HepG2 (cell line): ENCODE measurements at regions not wholly inside any gene's neighbourhood (a gene's known extent, or its start where the extent isn't known, plus 50 kb on each side); places are given as distances from the start of the nearest gene placed in this dataset.

Experiments used
- ATAC-seq: fragments of 200-7000 bp; cut with Tn5 transposase; 3 replicates; pipeline ENCODE4 v1.9.1; 2020; ENCODE audit warnings: mild to moderate bottlenecking, moderate library complexity
- BruUV-seq: library from RNA; stranded (reverse); fragments of 400-500 nt; replicated peaks from 2 replicates; lab custom pipeline; 2021; lab: Mats Ljungman, UMichigan
- CTCF ChIA-PET: fragments of 300-600 bp; formaldehyde crosslinking; extraction: SDS; loops from one replicate; lab custom pipeline; 2021; ENCODE audit warnings: low total read pairs, inconsistent platforms, low intra/inter-chr PET ratio; lab: Yijun Ruan, JAX
- POLR2A ChIA-PET: fragments of 350-600 bp; sonication (Branson Sonifier 250); formaldehyde crosslinking; loops from one replicate; lab custom pipeline; 2020; ENCODE audit warnings: antibody characterized with exemption, inconsistent platforms; lab: Yijun Ruan, JAX
- DNase-seq: peaks from one replicate; pipeline ENCODE4 v3.0.0-alpha.2; 2015; ENCODE audit warnings: low spot score
- FAIRE-seq: peaks from 3 replicates; lab custom pipeline; 2011; peaks lifted over from hg19 to GRCh38; lab: Jason Lieb, UNC
- H2AFZ ChIP-seq: one replicate; pipeline ENCODE4 v1.6.1; 2011; ENCODE audit warnings: low read length, inconsistent platforms
- H3K27ac ChIP-seq: fragments of 300-600 bp; 3 replicates; pipeline ENCODE4 v1.8.0; 2011; ENCODE audit warnings: mixed run types, mild to moderate bottlenecking, mixed read lengths, low read length, inconsistent platforms; ENCODE audit not compliant: insufficient read depth; ENCODE audit errors: extremely low read length
- H3K27me3 ChIP-seq, 2 experiments: fragments of 200-600 bp in 1 of 2; 2 replicates in 1 of 2; 3 replicates in 1 of 2; pipeline versions ENCODE4 v1.6.0 to v1.8.0; 2011; ENCODE audit warnings: low read length in 2 of 2, mild to moderate bottlenecking in 2 of 2, moderate library complexity in 2 of 2, inconsistent platforms in 1 of 2; ENCODE audit not compliant: insufficient read depth in 2 of 2, control insufficient read depth in 1 of 2
- H3K36me3 ChIP-seq, 2 experiments: fragments of 200-600 bp in 1 of 2; replicated peaks in 1 of 2; 2 replicates in 1 of 2; 3 replicates in 1 of 2; pipeline versions ENCODE4 v1.5.1 to v1.8.0; 2011; ENCODE audit warnings: low read length in 2 of 2, inconsistent platforms in 1 of 2; ENCODE audit not compliant: insufficient read depth in 2 of 2, control insufficient read depth in 1 of 2
- H3K4me1 ChIP-seq: 2 replicates; pipeline ENCODE4 v1.5.1; 2012; ENCODE audit warnings: low read length, inconsistent platforms; ENCODE audit not compliant: insufficient read depth
- H3K4me2 ChIP-seq: 2 replicates; pipeline ENCODE4 v1.6.0; 2011; ENCODE audit warnings: low read depth, low read length, inconsistent platforms
- H3K4me3 ChIP-seq, 3 experiments: fragments of 200-600 bp in 1 of 3; sonication (generic), shearing (Covaris generic) in 1 of 3; replicated peaks in 1 of 3; 2 replicates each; pipeline ENCODE4 v1.5.1; 2011 to 2016; ENCODE audit warnings: low read length in 3 of 3, inconsistent platforms in 2 of 3, low read depth in 2 of 3, mild to moderate bottlenecking in 2 of 3, control low read depth in 1 of 3, mixed read lengths in 1 of 3; ENCODE audit not compliant: insufficient read depth in 1 of 3
- H3K79me2 ChIP-seq: one replicate; pipeline ENCODE4 v1.6.1; 2011; ENCODE audit warnings: low read length, inconsistent platforms; ENCODE audit not compliant: insufficient read depth
- H3K9ac ChIP-seq: 2 replicates; pipeline ENCODE4 v1.6.0; 2011; ENCODE audit warnings: mild to moderate bottlenecking, low read depth, low read length, inconsistent platforms; ENCODE audit not compliant: insufficient read depth
- H3K9me3 ChIP-seq: 2 replicates; pipeline ENCODE4 v1.5.1; 2012; ENCODE audit warnings: mild to moderate bottlenecking, low read length
- H4K20me1 ChIP-seq: 2 replicates; pipeline ENCODE4 v1.6.0; 2011; ENCODE audit warnings: inconsistent platforms, mild to moderate bottlenecking, low read length, moderate library complexity; ENCODE audit not compliant: insufficient read depth
- ARID2 ChIP-seq: sonication (generic); formaldehyde crosslinking; IDR thresholded peaks from 2 replicates; pipeline ENCODE4 v1.8.1; 2022; ENCODE audit warnings: mild to moderate bottlenecking, missing genetic modification reagents, borderline replicate concordance
- ASH2L ChIP-seq: fragments of 300-600, 200-600 bp; sonication (generic); IDR thresholded peaks from 2 replicates; pipeline ENCODE4 v1.7.0; 2017; ENCODE audit warnings: low read depth, mild to moderate bottlenecking, moderate library complexity, mixed read lengths, low read length; ENCODE audit not compliant: insufficient read length
- GATAD1 ChIP-seq: IDR thresholded peaks from 2 replicates; pipeline ENCODE4 v1.6.1; 2016; ENCODE audit warnings: missing genetic modification reagents, missing compliant biosample characterization
- NFYC ChIP-seq: IDR thresholded peaks from 2 replicates; pipeline ENCODE4 v1.6.1; 2016; ENCODE audit warnings: missing genetic modification reagents, missing compliant biosample characterization
- SRSF1 ChIP-seq: fragments of 200-400 bp; formaldehyde crosslinking; optimal IDR thresholded peaks from 2 replicates; pipeline ENCODE3; 2017; ENCODE audit warnings: mild to moderate bottlenecking, low read depth, low read length, moderate library complexity
- TBL1XR1 ChIP-seq: fragments of 150-350 bp; IDR thresholded peaks from 2 replicates; pipeline ENCODE4 v1.6.1; 2014; ENCODE audit warnings: borderline replicate concordance, low read length; ENCODE audit not compliant: partially characterized antibody
- TBX2 ChIP-seq: sonication (generic); formaldehyde crosslinking; IDR thresholded peaks from 2 replicates; pipeline ENCODE4 v1.5.0; 2020; ENCODE audit warnings: missing genetic modification reagents, mild to moderate bottlenecking, borderline replicate concordance
- ZFP82 ChIP-seq: sonication (generic); formaldehyde crosslinking; IDR thresholded peaks from 2 replicates; pipeline ENCODE4 v1.5.1; 2020; ENCODE audit warnings: mild to moderate bottlenecking, missing genetic modification reagents, borderline replicate concordance
- ZFP90 ChIP-seq: sonication (generic); formaldehyde crosslinking; IDR thresholded peaks from 2 replicates; pipeline ENCODE4 v1.8.0; 2022; ENCODE audit warnings: missing genetic modification reagents, mild to moderate bottlenecking, inconsistent platforms, borderline replicate concordance
- ZKSCAN1 ChIP-seq: fragments of 150-350 bp; IDR thresholded peaks from 2 replicates; pipeline ENCODE4 v1.6.1; 2014; ENCODE audit warnings: low read length
- ZNF232 ChIP-seq: sonication (generic); formaldehyde crosslinking; IDR thresholded peaks from 2 replicates; pipeline ENCODE4 v1.4.0; 2020; ENCODE audit warnings: missing genetic modification reagents, borderline replicate concordance
- ZNF616 ChIP-seq: sonication (generic); formaldehyde crosslinking; IDR thresholded peaks from 2 replicates; pipeline ENCODE4 v1.5.0; 2020; ENCODE audit warnings: low read depth, mild to moderate bottlenecking, missing genetic modification reagents
- ZNF790 ChIP-seq: sonication (generic); formaldehyde crosslinking; IDR thresholded peaks from 2 replicates; pipeline ENCODE4 v1.8.0; 2022; ENCODE audit warnings: missing genetic modification reagents, mild to moderate bottlenecking, borderline replicate concordance
- WGBS: methylation state at CpG from one replicate; pipeline ENCODE4 v1.1.6; 2017; ENCODE audit warnings: low lambda C conversion rate; 5-methylcytosine and 5-hydroxymethylcytosine counted together
- in situ Hi-C: cut with HindIII; loops from 2 replicates; pipeline ENCODE4 v1.10.0; 2017; ENCODE audit warnings: low pct_unique_long_range_greater_than_20kb; ENCODE audit not compliant: extremely low pct_ligation_motif_present
- intact Hi-C: fragments of 100-400 bp; cut with micrococcal nuclease; formaldehyde crosslinking; loops from one replicate; pipeline ENCODE4 v1.10.0; 2022; ENCODE audit not compliant: unreplicated experiment
- TF ChIP-seq, protein P1 (sequence below): fragments of 450-650 bp; IDR thresholded peaks from 2 replicates; pipeline ENCODE4 v1.6.1; 2016
- TF ChIP-seq, protein P2 (sequence below): sonication (generic); formaldehyde crosslinking; IDR thresholded peaks from 2 replicates; pipeline ENCODE4 v1.4.0; 2020; ENCODE audit warnings: missing genetic modification reagents, borderline replicate concordance
- TF ChIP-seq, protein P3 (sequence below): sonication (generic); formaldehyde crosslinking; IDR thresholded peaks from 2 replicates; pipeline ENCODE4 v1.8.1; 2023; ENCODE audit warnings: missing genetic modification reagents, mild to moderate bottlenecking, borderline replicate concordance
- TF ChIP-seq, protein P4 (sequence below): sonication (generic); formaldehyde crosslinking; IDR thresholded peaks from 2 replicates; pipeline ENCODE4 v1.5.0; 2020; ENCODE audit warnings: missing genetic modification reagents
- TF ChIP-seq, protein P5 (sequence below): sonication (generic); formaldehyde crosslinking; IDR thresholded peaks from 2 replicates; pipeline ENCODE4 v1.4.0; 2020; ENCODE audit warnings: missing genetic modification reagents

DNA sequence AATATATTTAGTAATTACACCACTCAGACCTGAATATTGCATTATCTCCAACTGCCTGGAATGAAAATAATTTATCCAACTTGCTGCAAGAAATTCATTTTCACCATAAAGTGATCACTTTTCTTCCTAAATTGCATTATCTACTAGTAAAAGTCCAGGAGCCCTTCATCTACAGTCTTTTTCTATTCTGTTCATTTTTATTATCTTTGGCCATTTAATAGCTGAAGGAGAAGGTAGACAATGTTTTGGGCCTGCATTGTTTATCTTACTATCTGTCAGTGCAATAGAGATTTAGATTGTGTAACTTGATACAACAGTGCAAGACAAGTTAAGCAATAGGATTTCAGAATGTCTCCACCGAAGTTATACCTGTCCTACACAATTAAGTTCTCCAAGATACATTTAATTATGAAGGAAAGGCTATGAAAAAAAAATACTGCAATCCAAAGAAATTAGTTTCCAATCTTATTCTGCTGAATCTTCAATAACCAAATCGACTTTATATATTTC lies 1339.7 kb upstream of the CDH6 start:
- DNase-seq: no peak
- in situ Hi-C loops: no loop called here
- Histone ChIP-seq H3K9me3 (peaks cover 6% of the 10 kb centered on the region; the same call in 1 of the 2 replicates), H3K4me1 (no peaks in the 10 kb centered on the region), H3K4me3 (no peak overlapping the region), H3K4me2 (no peak overlapping the region), H2AFZ (no peak overlapping the region), H3K79me2 (no peaks in the 10 kb centered on the region), H3K36me3 (no peaks in the 10 kb centered on the region), H4K20me1 (no peaks in the 10 kb centered on the region), H3K27ac (no peak overlapping the region), H3K27me3 (no peaks in the 10 kb centered on the region), H3K9ac (no peak overlapping the region)
- no TSS peak for BruUV-seq
- CTCF ChIA-PET: no interaction called here
- ATAC-seq: no peak
- TF ChIP-seq ARID2 (CRISPR knock-in tag) (no peak), ASH2L (no peak), NFYC (CRISPR knock-in tag) (no peak), GATAD1 (no peak), ZNF232 (CRISPR knock-in tag) (no peak), ZNF790 (CRISPR knock-in tag) (no peak), ZNF616 (CRISPR knock-in tag) (no peak), SRSF1 (no peak), TBL1XR1 (no peak), ZFP90 (CRISPR knock-in tag) (no peak), ZKSCAN1 (no peak), ZFP82 (CRISPR knock-in tag) (no peak), TBX2 (CRISPR knock-in tag) (no peak)
- TF ChIP-seq, protein P1, sequence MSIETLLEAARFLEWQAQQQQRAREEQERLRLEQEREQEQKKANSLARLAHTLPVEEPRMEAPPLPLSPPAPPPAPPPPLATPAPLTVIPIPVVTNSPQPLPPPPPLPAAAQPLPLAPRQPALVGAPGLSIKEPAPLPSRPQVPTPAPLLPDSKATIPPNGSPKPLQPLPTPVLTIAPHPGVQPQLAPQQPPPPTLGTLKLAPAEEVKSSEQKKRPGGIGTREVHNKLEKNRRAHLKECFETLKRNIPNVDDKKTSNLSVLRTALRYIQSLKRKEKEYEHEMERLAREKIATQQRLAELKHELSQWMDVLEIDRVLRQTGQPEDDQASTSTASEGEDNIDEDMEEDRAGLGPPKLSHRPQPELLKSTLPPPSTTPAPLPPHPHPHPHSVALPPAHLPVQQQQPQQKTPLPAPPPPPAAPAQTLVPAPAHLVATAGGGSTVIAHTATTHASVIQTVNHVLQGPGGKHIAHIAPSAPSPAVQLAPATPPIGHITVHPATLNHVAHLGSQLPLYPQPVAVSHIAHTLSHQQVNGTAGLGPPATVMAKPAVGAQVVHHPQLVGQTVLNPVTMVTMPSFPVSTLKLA: no peak
- TF ChIP-seq, protein P2, sequence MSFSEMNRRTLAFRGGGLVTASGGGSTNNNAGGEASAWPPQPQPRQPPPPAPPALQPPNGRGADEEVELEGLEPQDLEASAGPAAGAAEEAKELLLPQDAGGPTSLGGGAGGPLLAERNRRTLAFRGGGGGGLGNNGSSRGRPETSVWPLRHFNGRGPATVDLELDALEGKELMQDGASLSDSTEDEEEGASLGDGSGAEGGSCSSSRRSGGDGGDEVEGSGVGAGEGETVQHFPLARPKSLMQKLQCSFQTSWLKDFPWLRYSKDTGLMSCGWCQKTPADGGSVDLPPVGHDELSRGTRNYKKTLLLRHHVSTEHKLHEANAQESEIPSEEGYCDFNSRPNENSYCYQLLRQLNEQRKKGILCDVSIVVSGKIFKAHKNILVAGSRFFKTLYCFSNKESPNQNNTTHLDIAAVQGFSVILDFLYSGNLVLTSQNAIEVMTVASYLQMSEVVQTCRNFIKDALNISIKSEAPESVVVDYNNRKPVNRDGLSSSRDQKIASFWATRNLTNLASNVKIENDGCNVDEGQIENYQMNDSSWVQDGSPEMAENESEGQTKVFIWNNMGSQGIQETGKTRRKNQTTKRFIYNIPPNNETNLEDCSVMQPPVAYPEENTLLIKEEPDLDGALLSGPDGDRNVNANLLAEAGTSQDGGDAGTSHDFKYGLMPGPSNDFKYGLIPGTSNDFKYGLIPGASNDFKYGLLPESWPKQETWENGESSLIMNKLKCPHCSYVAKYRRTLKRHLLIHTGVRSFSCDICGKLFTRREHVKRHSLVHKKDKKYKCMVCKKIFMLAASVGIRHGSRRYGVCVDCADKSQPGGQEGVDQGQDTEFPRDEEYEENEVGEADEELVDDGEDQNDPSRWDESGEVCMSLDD (CRISPR knock-in tag): no peak
- TF ChIP-seq, protein P3, sequence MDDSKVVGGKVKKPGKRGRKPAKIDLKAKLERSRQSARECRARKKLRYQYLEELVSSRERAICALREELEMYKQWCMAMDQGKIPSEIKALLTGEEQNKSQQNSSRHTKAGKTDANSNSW (CRISPR knock-in tag): no peak
- TF ChIP-seq, protein P4, sequence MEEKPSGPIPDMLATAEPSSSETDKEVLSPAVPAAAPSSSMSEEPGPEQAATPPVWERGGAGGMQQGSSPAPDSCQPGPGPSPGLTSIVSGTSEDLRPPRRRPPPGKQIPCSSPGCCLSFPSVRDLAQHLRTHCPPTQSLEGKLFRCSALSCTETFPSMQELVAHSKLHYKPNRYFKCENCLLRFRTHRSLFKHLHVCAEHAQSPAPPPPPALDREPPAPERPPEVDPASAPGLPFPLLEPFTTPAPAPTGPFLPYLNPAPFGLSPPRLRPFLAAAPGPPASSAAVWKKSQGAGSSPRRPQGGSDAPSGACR (CRISPR knock-in tag): no peak
- TF ChIP-seq, protein P5, sequence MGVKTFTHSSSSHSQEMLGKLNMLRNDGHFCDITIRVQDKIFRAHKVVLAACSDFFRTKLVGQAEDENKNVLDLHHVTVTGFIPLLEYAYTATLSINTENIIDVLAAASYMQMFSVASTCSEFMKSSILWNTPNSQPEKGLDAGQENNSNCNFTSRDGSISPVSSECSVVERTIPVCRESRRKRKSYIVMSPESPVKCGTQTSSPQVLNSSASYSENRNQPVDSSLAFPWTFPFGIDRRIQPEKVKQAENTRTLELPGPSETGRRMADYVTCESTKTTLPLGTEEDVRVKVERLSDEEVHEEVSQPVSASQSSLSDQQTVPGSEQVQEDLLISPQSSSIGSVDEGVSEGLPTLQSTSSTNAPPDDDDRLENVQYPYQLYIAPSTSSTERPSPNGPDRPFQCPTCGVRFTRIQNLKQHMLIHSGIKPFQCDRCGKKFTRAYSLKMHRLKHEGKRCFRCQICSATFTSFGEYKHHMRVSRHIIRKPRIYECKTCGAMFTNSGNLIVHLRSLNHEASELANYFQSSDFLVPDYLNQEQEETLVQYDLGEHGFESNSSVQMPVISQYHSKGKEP (CRISPR knock-in tag): no peak
- no peak for FAIRE-seq
- 0% methylated on average over 2 of the region's 2 CpGs for WGBS
- POLR2A ChIA-PET: no interaction called here
- intact Hi-C loops: no loop called here
